AG10803 (cell line): ENCODE measurements at regions not wholly inside any gene's neighbourhood (a gene's known extent, or its start where the extent isn't known, plus 50 kb on each side); places are given as distances from the start of the nearest gene placed in this dataset.

Experiments used
- DNase-seq: peaks from one replicate; pipeline ENCODE4 v3.0.0; 2010; ENCODE audit warnings: low read depth
- H3K4me3 ChIP-seq: 2 replicates; pipeline ENCODE4 v1.5.1; 2011; ENCODE audit warnings: mild to moderate bottlenecking, low read length, control low read depth
- CTCF ChIP-seq: conservative IDR thresholded peaks from 2 replicates; pipeline ENCODE4 v1.5.1; 2011; ENCODE audit warnings: mild to moderate bottlenecking, low read length, control low read depth, inconsistent platforms

GRCh38 chrX:67780694-67781109 is 236.9 kb downstream of the AR start:
- DNase-seq = peak; percentile 98
- no peak for TF ChIP-seq CTCF
- H3K4me3 ChIP-seq = no peak overlapping the region

GRCh38 chrX:67781132-67781531 is 237.3 kb downstream of the AR start:
- H3K4me3 ChIP-seq = no peak overlapping the region
- peak; percentile 66 for TF ChIP-seq CTCF
- no peak for DNase-seq

- no peak for TF ChIP-seq CTCF
- no peak overlapping the region for H3K4me3 ChIP-seq
- DNase-seq = no peak
Measured at GRCh38 chrX:67784712-67785111, 240.9 kb downstream of the AR start.

- DNase-seq = peak; percentile 55
- TF ChIP-seq CTCF = no peak
- no peak overlapping the region for H3K4me3 ChIP-seq
Measured at GRCh38 chrX:67787196-67787595, 243.4 kb downstream of the AR start.

- DNase-seq = no peak
- H3K4me3 ChIP-seq = no peak overlapping the region
- TF ChIP-seq CTCF = no peak
Measured at GRCh38 chrX:67789536-67789935, 245.7 kb downstream of the AR start.
